K562 (cell line): ENCODE measurements at regions not wholly inside any gene's neighbourhood (a gene's known extent, or its start where the extent isn't known, plus 50 kb on each side); places are given as distances from the start of the nearest gene placed in this dataset.

Source experiments
- ARNT ChIP-seq, 2 experiments: fragments of 450-650 bp; IDR thresholded peaks; 2 replicates each; pipeline ENCODE4 v1.6.1; 2016; ENCODE audit warnings: mild to moderate bottlenecking in 1 of 2
- ATF7 ChIP-seq: fragments of 450-650 bp; IDR thresholded peaks from 2 replicates; pipeline ENCODE4 v1.7.1; 2014; ENCODE audit warnings: mild to moderate bottlenecking, moderate library complexity
- FOSL1 ChIP-seq: fragments of 200-800 bp; sonication (Bioruptor generic); conservative IDR thresholded peaks from 2 replicates; pipeline ENCODE4 v1.6.1; 2016; ENCODE audit warnings: missing genetic modification characterization, missing compliant biosample characterization
- MEIS2 ChIP-seq: fragments of 450-650 bp; IDR thresholded peaks from 2 replicates; pipeline ENCODE4 v1.6.1; 2014; ENCODE audit warnings: mild to moderate bottlenecking; ENCODE audit not compliant: partially characterized antibody
- MTA1 ChIP-seq: fragments of 450-650 bp; IDR thresholded peaks from 2 replicates; pipeline ENCODE4 v1.6.1; 2017; ENCODE audit warnings: borderline replicate concordance
- NCOR1 ChIP-seq: fragments of 450-650 bp; IDR thresholded peaks from 2 replicates; pipeline ENCODE4 v1.6.1; 2016; ENCODE audit warnings: mild to moderate bottlenecking, moderate library complexity
- RBM34 ChIP-seq: fragments of 200-400 bp; formaldehyde crosslinking; IDR thresholded peaks from 2 replicates; pipeline ENCODE4 v1.6.1; 2018; ENCODE audit warnings: low read length, borderline replicate concordance; ENCODE audit not compliant: insufficient read depth
- ZKSCAN1 ChIP-seq: fragments of 150-350 bp; IDR thresholded peaks from 2 replicates; pipeline ENCODE4 v1.6.1; 2016; ENCODE audit warnings: low read depth, low read length
- ZNF445 ChIP-seq: fragments of 250-450 bp; sonication (Bioruptor Pico); IDR thresholded peaks from 2 replicates; pipeline ENCODE4 v1.4.0; 2020; ENCODE audit warnings: low read depth, mild to moderate bottlenecking, moderate library complexity
- ZNF551 ChIP-seq: fragments of 250-450 bp; sonication (Bioruptor Pico); IDR thresholded peaks from 2 replicates; pipeline ENCODE4 v1.5.0; 2021; ENCODE audit warnings: mild to moderate bottlenecking, moderate library complexity
- TF ChIP-seq, protein P1 (sequence below), 2 experiments: fragments of 450-650 bp in 1 of 2; sonication (generic) in 1 of 2; formaldehyde crosslinking in 1 of 2; IDR thresholded peaks; 2 replicates each; pipeline versions ENCODE4 v1.7.1 to v1.9.0; 2016 to 2022; ENCODE audit warnings: inconsistent platforms in 1 of 2, mild to moderate bottlenecking in 1 of 2, missing genetic modification reagents in 1 of 2
- TF ChIP-seq, protein P2 (sequence below), 2 experiments: fragments of 450-650 bp; conservative IDR thresholded peaks; 2 replicates each; pipeline ENCODE4 v1.6.1; 2017; ENCODE audit warnings: mild to moderate bottlenecking in 2 of 2, moderate library complexity in 2 of 2
- TF ChIP-seq, protein P3 (sequence below): fragments of 150-350 bp; IDR thresholded peaks from 2 replicates; pipeline ENCODE4 v1.6.1; 2014; ENCODE audit warnings: low read depth, mild to moderate bottlenecking, low read length, borderline replicate concordance

DNA sequence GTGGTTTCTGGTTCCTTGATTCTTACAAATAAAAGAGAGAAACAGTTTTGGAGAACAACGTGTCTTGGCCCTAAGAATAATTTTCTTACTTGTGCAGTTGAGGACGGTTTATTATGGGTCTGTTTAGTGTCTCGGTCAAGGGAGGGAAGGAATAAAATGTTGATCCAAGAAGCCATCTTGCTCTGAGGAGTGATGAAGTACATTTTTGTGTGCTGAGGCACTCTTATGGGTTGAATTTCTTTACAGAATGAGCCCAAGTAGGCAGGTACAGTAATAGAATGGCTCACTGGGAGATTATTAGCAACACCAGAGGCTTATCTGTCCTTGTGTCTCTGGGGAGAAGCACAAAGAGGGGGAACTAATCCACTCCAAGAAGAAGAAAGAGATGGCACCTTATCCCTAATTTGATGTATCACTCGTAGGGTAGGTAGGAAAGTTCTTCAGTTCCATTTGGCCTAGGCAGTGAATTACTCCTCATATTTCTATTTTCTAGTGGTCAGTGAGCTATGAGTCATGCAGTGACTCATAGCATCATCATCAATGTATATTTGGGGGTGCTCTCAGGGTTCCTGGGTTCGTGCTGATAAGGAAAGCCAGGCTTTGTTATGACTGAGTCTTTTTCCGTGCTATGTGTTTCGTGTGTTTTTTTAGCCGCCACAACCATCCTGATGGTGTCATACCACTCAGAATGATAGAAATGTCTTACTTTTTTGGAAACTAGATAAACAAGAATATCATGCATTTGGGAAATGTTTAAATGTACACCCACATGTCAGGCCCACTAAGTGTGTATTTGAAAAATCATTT is 250.1 kb upstream of the CTAGE1 start (continued):
- TF ChIP-seq, protein P1, sequence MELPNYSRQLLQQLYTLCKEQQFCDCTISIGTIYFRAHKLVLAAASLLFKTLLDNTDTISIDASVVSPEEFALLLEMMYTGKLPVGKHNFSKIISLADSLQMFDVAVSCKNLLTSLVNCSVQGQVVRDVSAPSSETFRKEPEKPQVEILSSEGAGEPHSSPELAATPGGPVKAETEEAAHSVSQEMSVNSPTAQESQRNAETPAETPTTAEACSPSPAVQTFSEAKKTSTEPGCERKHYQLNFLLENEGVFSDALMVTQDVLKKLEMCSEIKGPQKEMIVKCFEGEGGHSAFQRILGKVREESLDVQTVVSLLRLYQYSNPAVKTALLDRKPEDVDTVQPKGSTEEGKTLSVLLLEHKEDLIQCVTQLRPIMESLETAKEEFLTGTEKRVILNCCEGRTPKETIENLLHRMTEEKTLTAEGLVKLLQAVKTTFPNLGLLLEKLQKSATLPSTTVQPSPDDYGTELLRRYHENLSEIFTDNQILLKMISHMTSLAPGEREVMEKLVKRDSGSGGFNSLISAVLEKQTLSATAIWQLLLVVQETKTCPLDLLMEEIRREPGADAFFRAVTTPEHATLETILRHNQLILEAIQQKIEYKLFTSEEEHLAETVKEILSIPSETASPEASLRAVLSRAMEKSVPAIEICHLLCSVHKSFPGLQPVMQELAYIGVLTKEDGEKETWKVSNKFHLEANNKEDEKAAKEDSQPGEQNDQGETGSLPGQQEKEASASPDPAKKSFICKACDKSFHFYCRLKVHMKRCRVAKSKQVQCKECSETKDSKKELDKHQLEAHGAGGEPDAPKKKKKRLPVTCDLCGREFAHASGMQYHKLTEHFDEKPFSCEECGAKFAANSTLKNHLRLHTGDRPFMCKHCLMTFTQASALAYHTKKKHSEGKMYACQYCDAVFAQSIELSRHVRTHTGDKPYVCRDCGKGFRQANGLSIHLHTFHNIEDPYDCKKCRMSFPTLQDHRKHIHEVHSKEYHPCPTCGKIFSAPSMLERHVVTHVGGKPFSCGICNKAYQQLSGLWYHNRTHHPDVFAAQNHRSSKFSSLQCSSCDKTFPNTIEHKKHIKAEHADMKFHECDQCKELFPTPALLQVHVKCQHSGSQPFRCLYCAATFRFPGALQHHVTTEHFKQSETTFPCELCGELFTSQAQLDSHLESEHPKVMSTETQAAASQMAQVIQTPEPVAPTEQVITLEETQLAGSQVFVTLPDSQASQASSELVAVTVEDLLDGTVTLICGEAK (IDR thresholded peaks at IDR 0.05) = no peak; the same call in 1 of the 2 replicates
- TF ChIP-seq, protein P1 (CRISPR knock-in tag; IDR thresholded peaks at IDR 0.05) = no peak
- peak; percentile 94 for TF ChIP-seq NCOR1
- TF ChIP-seq ZKSCAN1 = peak; percentile 13; the same call in 1 of the 2 replicates
- 0 out of 4 replicates have a peak, but pooled peaks have one; percentile 36 to 60 for TF ChIP-seq ARNT (IDR thresholded peaks at IDR 0.05)
- peak; percentile 50 for TF ChIP-seq MEIS2
- peak; percentile 100 for TF ChIP-seq FOSL1 (tag)
- TF ChIP-seq MTA1 = peak; percentile 75
- TF ChIP-seq, protein P2, sequence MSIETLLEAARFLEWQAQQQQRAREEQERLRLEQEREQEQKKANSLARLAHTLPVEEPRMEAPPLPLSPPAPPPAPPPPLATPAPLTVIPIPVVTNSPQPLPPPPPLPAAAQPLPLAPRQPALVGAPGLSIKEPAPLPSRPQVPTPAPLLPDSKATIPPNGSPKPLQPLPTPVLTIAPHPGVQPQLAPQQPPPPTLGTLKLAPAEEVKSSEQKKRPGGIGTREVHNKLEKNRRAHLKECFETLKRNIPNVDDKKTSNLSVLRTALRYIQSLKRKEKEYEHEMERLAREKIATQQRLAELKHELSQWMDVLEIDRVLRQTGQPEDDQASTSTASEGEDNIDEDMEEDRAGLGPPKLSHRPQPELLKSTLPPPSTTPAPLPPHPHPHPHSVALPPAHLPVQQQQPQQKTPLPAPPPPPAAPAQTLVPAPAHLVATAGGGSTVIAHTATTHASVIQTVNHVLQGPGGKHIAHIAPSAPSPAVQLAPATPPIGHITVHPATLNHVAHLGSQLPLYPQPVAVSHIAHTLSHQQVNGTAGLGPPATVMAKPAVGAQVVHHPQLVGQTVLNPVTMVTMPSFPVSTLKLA (conservative IDR thresholded peaks at IDR 0.05) = peak in 1 of 2 experiments; percentile 54; a peak in 2 of 4 replicates
- TF ChIP-seq, protein P3, sequence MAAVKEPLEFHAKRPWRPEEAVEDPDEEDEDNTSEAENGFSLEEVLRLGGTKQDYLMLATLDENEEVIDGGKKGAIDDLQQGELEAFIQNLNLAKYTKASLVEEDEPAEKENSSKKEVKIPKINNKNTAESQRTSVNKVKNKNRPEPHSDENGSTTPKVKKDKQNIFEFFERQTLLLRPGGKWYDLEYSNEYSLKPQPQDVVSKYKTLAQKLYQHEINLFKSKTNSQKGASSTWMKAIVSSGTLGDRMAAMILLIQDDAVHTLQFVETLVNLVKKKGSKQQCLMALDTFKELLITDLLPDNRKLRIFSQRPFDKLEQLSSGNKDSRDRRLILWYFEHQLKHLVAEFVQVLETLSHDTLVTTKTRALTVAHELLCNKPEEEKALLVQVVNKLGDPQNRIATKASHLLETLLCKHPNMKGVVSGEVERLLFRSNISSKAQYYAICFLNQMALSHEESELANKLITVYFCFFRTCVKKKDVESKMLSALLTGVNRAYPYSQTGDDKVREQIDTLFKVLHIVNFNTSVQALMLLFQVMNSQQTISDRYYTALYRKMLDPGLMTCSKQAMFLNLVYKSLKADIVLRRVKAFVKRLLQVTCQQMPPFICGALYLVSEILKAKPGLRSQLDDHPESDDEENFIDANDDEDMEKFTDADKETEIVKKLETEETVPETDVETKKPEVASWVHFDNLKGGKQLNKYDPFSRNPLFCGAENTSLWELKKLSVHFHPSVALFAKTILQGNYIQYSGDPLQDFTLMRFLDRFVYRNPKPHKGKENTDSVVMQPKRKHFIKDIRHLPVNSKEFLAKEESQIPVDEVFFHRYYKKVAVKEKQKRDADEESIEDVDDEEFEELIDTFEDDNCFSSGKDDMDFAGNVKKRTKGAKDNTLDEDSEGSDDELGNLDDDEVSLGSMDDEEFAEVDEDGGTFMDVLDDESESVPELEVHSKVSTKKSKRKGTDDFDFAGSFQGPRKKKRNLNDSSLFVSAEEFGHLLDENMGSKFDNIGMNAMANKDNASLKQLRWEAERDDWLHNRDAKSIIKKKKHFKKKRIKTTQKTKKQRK = no peak
- TF ChIP-seq ZNF445 = peak; percentile 20; the same call in 1 of the 2 replicates
- no peak for TF ChIP-seq ZNF551
- peak; percentile 92 for TF ChIP-seq ATF7
- TF ChIP-seq RBM34 = no peak
